K562 (cell line): ENCODE measurements at regions not wholly inside any gene's neighbourhood (a gene's known extent, or its start where the extent isn't known, plus 50 kb on each side); places are given as distances from the start of the nearest gene placed in this dataset.

ENCODE experiments used
- FOXK2 ChIP-seq, 2 experiments: fragments of 450-650 bp; IDR thresholded peaks in 1 of 2; conservative IDR thresholded peaks in 1 of 2; 2 replicates each; pipeline ENCODE4 v1.6.1; 2016; ENCODE audit warnings: low read depth in 2 of 2, mild to moderate bottlenecking in 1 of 2
- HNRNPL ChIP-seq: fragments of 200-400 bp; formaldehyde crosslinking; IDR thresholded peaks from 2 replicates; pipeline ENCODE4 v1.6.1; 2017; ENCODE audit warnings: low read depth, mild to moderate bottlenecking, low read length
- NBN ChIP-seq: fragments of 450-650 bp; IDR thresholded peaks from 2 replicates; pipeline ENCODE4 v1.6.1; 2016; ENCODE audit warnings: low read depth, mild to moderate bottlenecking
- XRCC3 ChIP-seq: fragments of 450-650 bp; IDR thresholded peaks from 2 replicates; pipeline ENCODE4 v1.6.1; 2017; ENCODE audit warnings: mild to moderate bottlenecking, moderate library complexity
- ZNF318 ChIP-seq, 2 experiments: fragments of 450-650 bp; IDR thresholded peaks; 2 replicates each; pipeline ENCODE4 v1.6.1; 2016; ENCODE audit warnings: mild to moderate bottlenecking in 2 of 2, borderline replicate concordance in 1 of 2, low read depth in 1 of 2, moderate library complexity in 1 of 2
- ZNF586 ChIP-seq: fragments of 450-650 bp; formaldehyde crosslinking; conservative IDR thresholded peaks from 2 replicates; pipeline ENCODE4 v1.4.0; 2020; ENCODE audit warnings: mild to moderate bottlenecking, moderate library complexity
- TF ChIP-seq, protein P1 (sequence below): fragments of 200-800 bp; sonication (Bioruptor generic); IDR thresholded peaks from 2 replicates; pipeline ENCODE4 v1.6.1; 2017; ENCODE audit warnings: missing genetic modification characterization, missing compliant biosample characterization

DNA sequence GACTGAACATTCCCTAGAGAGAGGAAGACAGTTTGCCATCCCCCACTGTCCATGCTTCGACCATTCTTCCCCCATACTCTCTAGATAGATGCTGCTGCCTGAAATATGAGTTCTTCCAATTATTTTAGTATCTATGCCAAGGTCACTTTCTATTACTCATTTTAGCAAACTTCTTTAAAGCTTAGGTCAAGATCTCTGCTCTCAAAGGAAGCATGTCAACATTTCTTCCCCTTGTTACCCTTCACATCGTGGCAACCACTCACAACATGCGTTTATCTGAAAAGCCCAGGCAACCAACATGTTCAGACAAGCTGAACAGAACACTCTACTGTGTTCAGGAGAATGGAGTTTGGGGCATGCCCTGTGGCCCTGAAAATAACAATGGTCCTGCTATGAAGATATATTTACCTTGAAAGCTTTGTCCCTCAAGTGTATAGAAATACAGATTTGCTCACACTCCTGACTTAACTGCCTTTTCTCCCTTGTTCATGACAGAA lies 138.4 kb upstream of the KIF2A start (continued):
- TF ChIP-seq ZNF318 (IDR thresholded peaks at IDR 0.05; ENCODE audit: borderline replicate concordance in 1 of 2, low read depth in 1 of 2) (no peak), HNRNPL (no peak), FOXK2 (conservative IDR thresholded peaks at IDR 0.05 in 1 of 2, IDR thresholded peaks at IDR 0.05 in 1 of 2; ENCODE audit: low read depth in 2 of 2) (no peak), NBN (no peak), XRCC3 (no peak), ZNF586 (no peak)
- TF ChIP-seq, protein P1, sequence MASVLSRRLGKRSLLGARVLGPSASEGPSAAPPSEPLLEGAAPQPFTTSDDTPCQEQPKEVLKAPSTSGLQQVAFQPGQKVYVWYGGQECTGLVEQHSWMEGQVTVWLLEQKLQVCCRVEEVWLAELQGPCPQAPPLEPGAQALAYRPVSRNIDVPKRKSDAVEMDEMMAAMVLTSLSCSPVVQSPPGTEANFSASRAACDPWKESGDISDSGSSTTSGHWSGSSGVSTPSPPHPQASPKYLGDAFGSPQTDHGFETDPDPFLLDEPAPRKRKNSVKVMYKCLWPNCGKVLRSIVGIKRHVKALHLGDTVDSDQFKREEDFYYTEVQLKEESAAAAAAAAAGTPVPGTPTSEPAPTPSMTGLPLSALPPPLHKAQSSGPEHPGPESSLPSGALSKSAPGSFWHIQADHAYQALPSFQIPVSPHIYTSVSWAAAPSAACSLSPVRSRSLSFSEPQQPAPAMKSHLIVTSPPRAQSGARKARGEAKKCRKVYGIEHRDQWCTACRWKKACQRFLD: no peak
